ENCODE measurements at regions not wholly inside any gene's neighbourhood (a gene's known extent, or its start where the extent isn't known, plus 50 kb on each side); places are given as distances from the start of the nearest gene placed in this dataset.

DNA sequence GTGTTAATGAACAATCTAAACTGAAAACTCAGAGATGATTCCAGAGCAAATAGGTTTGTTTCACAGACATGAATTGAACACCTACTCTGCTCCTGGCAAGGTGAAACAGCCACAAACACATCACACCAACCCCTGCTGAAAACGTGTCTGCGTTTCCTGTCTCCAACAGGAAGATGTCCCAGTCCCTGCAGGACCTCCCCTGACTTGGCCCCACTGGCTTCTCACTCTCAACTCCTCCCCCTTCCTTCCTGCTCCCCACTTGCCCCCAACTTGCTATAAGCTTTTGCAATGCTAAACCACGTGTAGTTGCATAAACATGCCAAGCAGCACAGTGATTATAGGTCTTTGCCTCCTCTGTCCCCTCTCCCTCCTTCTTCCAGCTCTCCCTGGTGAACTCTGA, 567.6 kb downstream of the BCL11B start:
- no peak overlapping the region for H3K27ac Mint-ChIP-seq
- no peak for DNase-seq
- no peaks in the 10 kb centered on the region for H3K27me3 Mint-ChIP-seq (ENCODE audit: insufficient read depth)
- H3K4me1 ChIP-seq (ENCODE audit: control insufficient read depth, insufficient read depth, low read length): no peaks in the 10 kb centered on the region
- H3K4me1 Mint-ChIP-seq: peaks cover 13% of the 10 kb centered on the region
- no peaks in the 10 kb centered on the region for H3K9me3 ChIP-seq (ENCODE audit: control insufficient read depth, low read length)
- no peaks in the 10 kb centered on the region for H3K36me3 Mint-ChIP-seq (ENCODE audit: low read depth)
- H3K36me3 ChIP-seq (ENCODE audit: control insufficient read depth, insufficient read depth, low read length): no peaks in the 10 kb centered on the region
- no peak overlapping the region for H3K4me3 Mint-ChIP-seq
- H3K27ac ChIP-seq (ENCODE audit: low read depth, low read length): no peak overlapping the region
- H3K4me3 ChIP-seq (ENCODE audit: low read length): no peak overlapping the region
- H3K9ac ChIP-seq (ENCODE audit: extremely low read depth, low read length, poor library complexity, severe bottlenecking): no peak overlapping the region
- no peaks in the 10 kb centered on the region for H3K27me3 ChIP-seq (ENCODE audit: control insufficient read depth, insufficient read depth, low read length, poor library complexity, severe bottlenecking)
- TF ChIP-seq, protein P1, sequence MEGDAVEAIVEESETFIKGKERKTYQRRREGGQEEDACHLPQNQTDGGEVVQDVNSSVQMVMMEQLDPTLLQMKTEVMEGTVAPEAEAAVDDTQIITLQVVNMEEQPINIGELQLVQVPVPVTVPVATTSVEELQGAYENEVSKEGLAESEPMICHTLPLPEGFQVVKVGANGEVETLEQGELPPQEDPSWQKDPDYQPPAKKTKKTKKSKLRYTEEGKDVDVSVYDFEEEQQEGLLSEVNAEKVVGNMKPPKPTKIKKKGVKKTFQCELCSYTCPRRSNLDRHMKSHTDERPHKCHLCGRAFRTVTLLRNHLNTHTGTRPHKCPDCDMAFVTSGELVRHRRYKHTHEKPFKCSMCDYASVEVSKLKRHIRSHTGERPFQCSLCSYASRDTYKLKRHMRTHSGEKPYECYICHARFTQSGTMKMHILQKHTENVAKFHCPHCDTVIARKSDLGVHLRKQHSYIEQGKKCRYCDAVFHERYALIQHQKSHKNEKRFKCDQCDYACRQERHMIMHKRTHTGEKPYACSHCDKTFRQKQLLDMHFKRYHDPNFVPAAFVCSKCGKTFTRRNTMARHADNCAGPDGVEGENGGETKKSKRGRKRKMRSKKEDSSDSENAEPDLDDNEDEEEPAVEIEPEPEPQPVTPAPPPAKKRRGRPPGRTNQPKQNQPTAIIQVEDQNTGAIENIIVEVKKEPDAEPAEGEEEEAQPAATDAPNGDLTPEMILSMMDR (conservative IDR thresholded peaks at IDR 0.05): no peak
- H3K9me3 Mint-ChIP-seq: no peaks in the 10 kb centered on the region
- 61 to 72% methylated on average over 2 to 3 of the region's 3 CpGs for WGBS, 2 experiments (ENCODE audit: insufficient coverage in 1 of 2, insufficient read length in 1 of 2)

DNA sequence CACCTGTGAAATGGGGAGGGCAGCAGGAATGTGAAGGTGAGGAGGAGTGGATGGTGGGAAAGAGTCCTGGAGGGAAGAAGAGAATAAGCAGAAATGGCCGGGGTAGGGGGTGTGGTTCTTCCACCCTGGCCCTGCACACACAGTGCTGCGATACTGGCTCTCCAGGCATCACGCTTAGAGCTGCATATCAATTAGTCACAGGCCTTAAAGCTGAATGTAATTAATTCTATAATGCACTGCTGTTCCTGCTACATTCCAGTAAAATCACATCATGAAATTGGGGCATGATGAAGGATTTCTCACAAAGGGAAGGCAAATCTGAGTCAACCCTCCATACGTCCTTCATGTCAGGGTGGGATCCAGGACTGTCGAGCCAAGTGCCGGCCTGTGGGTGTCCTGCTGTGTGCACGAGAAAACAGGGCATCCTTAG, 566.1 kb downstream of the BCL11B start:
- Mint-ChIP-seq H3K36me3 (ENCODE audit: low read depth) (no peaks in the 10 kb centered on the region), H3K9me3 (no peaks in the 10 kb centered on the region), H3K27me3 (ENCODE audit: insufficient read depth) (no peaks in the 10 kb centered on the region), H3K4me3 (no peak overlapping the region), H3K4me1 (peaks cover 13% of the 10 kb centered on the region), H3K27ac (no peak overlapping the region)
- peak; percentile 70 for DNase-seq
- TF ChIP-seq, protein P1 (conservative IDR thresholded peaks at IDR 0.05): no peak
- Histone ChIP-seq H3K27me3 (ENCODE audit: control insufficient read depth, insufficient read depth, low read length, poor library complexity, severe bottlenecking) (no peaks in the 10 kb centered on the region), H3K27ac (ENCODE audit: low read depth, low read length) (no peak overlapping the region), H3K9me3 (ENCODE audit: control insufficient read depth, low read length) (no peaks in the 10 kb centered on the region), H3K36me3 (ENCODE audit: control insufficient read depth, insufficient read depth, low read length) (no peaks in the 10 kb centered on the region), H3K9ac (ENCODE audit: extremely low read depth, low read length, poor library complexity, severe bottlenecking) (no peak overlapping the region), H3K4me1 (ENCODE audit: control insufficient read depth, insufficient read depth, low read length) (no peaks in the 10 kb centered on the region), H3K4me3 (ENCODE audit: low read length) (no peak overlapping the region)
- 73% methylated on average over 7 of the region's 7 CpGs; no CpG with 5 or more reads in 1 of the 2 experiments for WGBS, 2 experiments (ENCODE audit: insufficient coverage in 1 of 2, insufficient read length in 1 of 2)

DNA sequence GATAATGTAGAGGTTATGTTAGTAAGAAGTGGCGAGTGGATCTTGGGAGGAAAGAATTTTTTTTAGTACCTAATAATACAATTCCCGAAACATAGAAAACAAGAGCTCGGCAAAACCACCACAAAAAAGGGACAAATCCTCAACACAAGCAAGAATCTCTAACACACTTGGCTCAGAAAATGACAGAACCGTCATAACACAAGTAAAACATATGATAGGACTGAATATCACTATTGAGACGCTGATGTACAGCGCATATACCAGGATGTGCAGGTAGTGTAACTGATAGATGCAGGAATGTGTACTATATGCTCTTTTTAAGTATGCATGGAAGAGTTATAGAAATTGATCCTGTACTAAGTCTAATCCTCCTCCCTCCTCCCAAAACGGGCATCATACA, 564.5 kb downstream of the BCL11B start:
- no peaks in the 10 kb centered on the region for H3K27me3 ChIP-seq (ENCODE audit: control insufficient read depth, insufficient read depth, low read length, poor library complexity, severe bottlenecking)
- Mint-ChIP-seq H3K27me3 (ENCODE audit: insufficient read depth) (no peaks in the 10 kb centered on the region), H3K27ac (no peak overlapping the region), H3K36me3 (ENCODE audit: low read depth) (no peaks in the 10 kb centered on the region), H3K4me1 (peaks cover 13% of the 10 kb centered on the region), H3K9me3 (no peaks in the 10 kb centered on the region), H3K4me3 (no peak overlapping the region)
- DNase-seq: no peak
- H3K36me3 ChIP-seq (ENCODE audit: control insufficient read depth, insufficient read depth, low read length): no peaks in the 10 kb centered on the region
- H3K4me1 ChIP-seq (ENCODE audit: control insufficient read depth, insufficient read depth, low read length): no peaks in the 10 kb centered on the region
- no peaks in the 10 kb centered on the region for H3K9me3 ChIP-seq (ENCODE audit: control insufficient read depth, low read length)
- 87 to 93% methylated on average over 2 to 6 of the region's 7 CpGs for WGBS, 2 experiments (ENCODE audit: insufficient coverage in 1 of 2, insufficient read length in 1 of 2)
- TF ChIP-seq, protein P1 (conservative IDR thresholded peaks at IDR 0.05): no peak
- no peak overlapping the region for H3K27ac ChIP-seq (ENCODE audit: low read depth, low read length)
- H3K9ac ChIP-seq (ENCODE audit: extremely low read depth, low read length, poor library complexity, severe bottlenecking): no peak overlapping the region
- H3K4me3 ChIP-seq (ENCODE audit: low read length): no peak overlapping the region

All from endodermal cell (in vitro differentiated cells).